Brain microvascular endothelial cell (primary cell): ENCODE measurements at regions not wholly inside any gene's neighbourhood (a gene's known extent, or its start where the extent isn't known, plus 50 kb on each side); places are given as distances from the start of the nearest gene placed in this dataset.

Experiments used
- DNase-seq: peaks from one replicate; pipeline ENCODE4 v3.0.0-alpha.2; 2020
- H3K27ac ChIP-seq: fragments of 250-450 bp; sonication (Bioruptor Pico); 2 replicates; pipeline ENCODE4 v1.5.1; 2020; ENCODE audit warnings: mild to moderate bottlenecking, moderate library complexity
- H3K27me3 ChIP-seq: fragments of 250-450 bp; sonication (Bioruptor Pico); replicated peaks from 2 replicates; pipeline ENCODE4 v1.5.1; 2020; ENCODE audit warnings: mild to moderate bottlenecking
- H3K36me3 ChIP-seq: fragments of 250-450 bp; sonication (Bioruptor Pico); replicated peaks from 2 replicates; pipeline ENCODE4 v1.5.1; 2020; ENCODE audit warnings: mild to moderate bottlenecking
- H3K4me3 ChIP-seq: 2 replicates; pipeline ENCODE4 v1.5.1; 2011; ENCODE audit warnings: low read depth, mild to moderate bottlenecking, control low read depth, low read length, moderate library complexity
- in situ Hi-C: cut with HindIII; loops from 2 replicates; pipeline ENCODE4 v1.10.0; 2017; ENCODE audit warnings: low sequenced_read_pairs, low pct_ligation_motif_present
- TF ChIP-seq, protein P1 (sequence below): IDR thresholded peaks from 2 replicates; pipeline ENCODE4 v1.5.1; 2011; ENCODE audit warnings: low read depth, mild to moderate bottlenecking, moderate library complexity, low read length, control low read depth, inconsistent platforms; ENCODE audit errors: missing control alignments

DNA sequence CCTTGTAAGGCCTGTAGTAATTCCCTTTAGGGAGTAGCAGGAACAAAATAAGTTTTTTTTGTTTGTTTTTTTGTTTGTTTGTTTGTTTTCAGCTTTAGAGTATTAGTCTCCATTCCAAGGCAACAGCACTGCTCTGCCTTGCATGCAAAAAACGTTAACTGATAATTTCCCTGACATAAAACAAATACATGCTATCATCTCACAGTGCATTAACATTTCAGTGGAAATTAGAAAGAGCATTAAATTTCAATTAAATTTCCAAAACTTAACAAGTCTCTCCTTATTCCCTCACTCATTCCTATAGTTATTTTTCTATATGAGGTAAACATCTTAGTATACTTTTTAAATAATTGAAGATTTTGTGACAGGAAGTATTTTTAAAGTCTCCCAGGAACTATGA lies 378.4 kb upstream of the PCDH7 start:
- DNase-seq: no peak
- Histone ChIP-seq H3K4me3 (no peak overlapping the region), H3K27ac (no peak overlapping the region), H3K36me3 (no peaks in the 10 kb centered on the region), H3K27me3 (no peaks in the 10 kb centered on the region)
- TF ChIP-seq, protein P1, sequence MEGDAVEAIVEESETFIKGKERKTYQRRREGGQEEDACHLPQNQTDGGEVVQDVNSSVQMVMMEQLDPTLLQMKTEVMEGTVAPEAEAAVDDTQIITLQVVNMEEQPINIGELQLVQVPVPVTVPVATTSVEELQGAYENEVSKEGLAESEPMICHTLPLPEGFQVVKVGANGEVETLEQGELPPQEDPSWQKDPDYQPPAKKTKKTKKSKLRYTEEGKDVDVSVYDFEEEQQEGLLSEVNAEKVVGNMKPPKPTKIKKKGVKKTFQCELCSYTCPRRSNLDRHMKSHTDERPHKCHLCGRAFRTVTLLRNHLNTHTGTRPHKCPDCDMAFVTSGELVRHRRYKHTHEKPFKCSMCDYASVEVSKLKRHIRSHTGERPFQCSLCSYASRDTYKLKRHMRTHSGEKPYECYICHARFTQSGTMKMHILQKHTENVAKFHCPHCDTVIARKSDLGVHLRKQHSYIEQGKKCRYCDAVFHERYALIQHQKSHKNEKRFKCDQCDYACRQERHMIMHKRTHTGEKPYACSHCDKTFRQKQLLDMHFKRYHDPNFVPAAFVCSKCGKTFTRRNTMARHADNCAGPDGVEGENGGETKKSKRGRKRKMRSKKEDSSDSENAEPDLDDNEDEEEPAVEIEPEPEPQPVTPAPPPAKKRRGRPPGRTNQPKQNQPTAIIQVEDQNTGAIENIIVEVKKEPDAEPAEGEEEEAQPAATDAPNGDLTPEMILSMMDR: no peak
- in situ Hi-C loops: no loop called here

DNA sequence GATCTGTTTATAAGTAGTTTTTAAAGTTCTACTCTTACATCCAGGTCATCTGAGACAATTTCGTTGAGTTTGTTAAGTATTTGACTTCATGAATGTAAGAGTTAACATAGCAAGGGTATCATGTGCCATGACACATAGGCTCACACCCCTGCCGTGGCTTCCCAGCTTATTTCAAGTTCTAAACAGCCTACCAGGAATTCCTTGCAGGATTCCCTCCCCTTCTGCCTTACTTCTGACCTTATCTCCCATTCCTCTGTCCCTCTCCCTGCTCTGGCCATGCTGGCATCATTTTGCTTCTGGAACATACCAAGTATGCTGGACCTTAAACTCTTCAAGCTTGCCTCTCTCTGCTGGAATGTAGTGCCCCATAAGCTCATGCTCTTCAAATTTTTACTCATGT lies 369.9 kb upstream of the PCDH7 start:
- Histone ChIP-seq H3K27me3 (no peaks in the 10 kb centered on the region), H3K36me3 (no peaks in the 10 kb centered on the region), H3K27ac (no peak overlapping the region), H3K4me3 (no peak overlapping the region)
- in situ Hi-C loops: no loop called here
- no peak for DNase-seq
- TF ChIP-seq, protein P1: no peak

DNA sequence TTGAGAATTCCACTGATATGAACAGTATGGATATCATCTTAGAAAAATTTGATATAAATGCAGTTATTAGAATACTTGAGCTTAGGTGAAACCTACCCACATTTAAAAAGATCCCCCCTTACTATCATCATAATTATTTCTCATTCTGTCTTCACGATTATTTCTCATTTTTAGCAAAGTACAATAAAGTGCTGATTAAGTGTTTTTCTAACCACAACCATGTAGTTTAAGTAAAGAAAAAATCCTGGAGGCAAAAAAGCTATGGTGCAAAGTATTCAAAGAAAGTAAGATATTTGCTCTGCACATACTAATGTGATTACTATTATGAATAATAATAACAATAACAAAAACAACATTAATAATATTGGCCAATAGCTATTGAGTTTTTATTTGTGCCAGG lies 365.6 kb upstream of the PCDH7 start:
- in situ Hi-C loops: no loop called here
- no peak overlapping the region for H3K4me3 ChIP-seq
- TF ChIP-seq, protein P1: no peak
- no peaks in the 10 kb centered on the region for H3K36me3 ChIP-seq
- DNase-seq: no peak
- no peak overlapping the region for H3K27ac ChIP-seq
- no peaks in the 10 kb centered on the region for H3K27me3 ChIP-seq

DNA sequence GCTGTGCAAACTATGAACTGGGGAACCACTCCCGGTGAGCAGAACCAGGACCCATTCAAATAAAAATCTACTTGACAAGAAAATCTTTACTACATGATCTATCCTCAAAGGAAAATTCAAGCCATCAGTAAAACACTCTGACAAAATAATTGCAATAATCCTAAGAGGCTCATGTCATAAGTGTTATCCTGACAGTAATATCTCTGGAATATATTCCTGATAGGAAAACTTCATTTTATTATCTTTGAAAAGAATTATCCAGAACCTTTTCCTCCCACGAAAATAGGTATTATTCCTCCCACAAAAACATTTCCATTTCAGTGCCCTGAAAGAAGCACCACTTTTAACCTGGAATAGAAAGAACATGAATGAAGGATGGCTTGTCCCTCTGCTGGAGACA lies 357.7 kb upstream of the PCDH7 start:
- Histone ChIP-seq H3K27me3 (no peaks in the 10 kb centered on the region), H3K27ac (no peak overlapping the region), H3K36me3 (no peaks in the 10 kb centered on the region), H3K4me3 (no peak overlapping the region)
- in situ Hi-C loops: no loop called here
- TF ChIP-seq, protein P1: no peak
- DNase-seq: no peak

DNA sequence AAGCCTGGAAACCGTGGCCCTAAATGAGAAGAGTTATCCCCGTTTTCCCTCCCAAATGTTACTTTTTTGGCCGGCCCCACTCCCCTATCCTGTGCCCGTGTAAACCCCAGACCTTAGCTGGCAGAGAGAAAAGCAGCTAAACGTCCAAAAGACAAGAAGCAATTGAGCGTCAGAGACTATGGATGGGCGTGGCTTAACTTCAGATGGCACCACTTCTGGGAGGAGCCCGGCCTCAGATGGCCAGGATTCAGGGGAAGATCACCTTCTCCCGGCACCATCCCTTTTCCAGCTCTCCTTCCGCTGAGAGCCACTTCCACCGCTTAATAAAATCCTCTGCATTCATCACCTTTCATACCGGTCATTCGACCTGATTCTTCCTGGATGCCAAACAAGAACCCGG lies 350.1 kb upstream of the PCDH7 start:
- Histone ChIP-seq H3K27ac (no peak overlapping the region), H3K27me3 (no peaks in the 10 kb centered on the region), H3K4me3 (no peak overlapping the region), H3K36me3 (no peaks in the 10 kb centered on the region)
- TF ChIP-seq, protein P1: no peak
- in situ Hi-C loops: no loop called here
- no peak for DNase-seq

DNA sequence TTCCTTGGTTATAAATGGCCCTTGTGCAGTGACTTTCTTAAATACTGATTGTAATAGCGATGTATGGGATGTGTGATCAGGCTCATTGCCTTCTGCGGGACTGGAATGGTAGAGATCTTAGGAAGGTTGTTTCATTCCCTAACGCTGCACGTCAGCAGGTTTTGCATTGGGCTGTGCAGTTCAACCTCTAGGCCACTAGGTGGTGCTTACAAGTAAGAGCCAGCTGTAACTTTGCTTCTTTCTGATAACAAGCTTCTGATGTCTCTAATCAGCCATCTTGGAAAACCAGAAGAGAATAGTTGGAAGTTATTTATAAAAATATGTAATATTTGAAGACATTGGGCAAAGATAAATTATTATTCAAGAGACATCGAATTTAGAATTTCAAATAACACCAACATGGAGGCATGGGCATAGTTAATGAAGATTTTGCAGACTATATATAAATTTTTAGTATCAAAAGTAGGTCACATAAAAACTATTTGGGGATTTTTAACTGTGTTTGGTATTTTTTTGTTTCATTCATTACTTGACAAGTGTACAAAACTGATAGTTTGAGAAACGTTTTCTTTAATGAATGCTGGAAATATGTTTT lies 339.7 kb upstream of the PCDH7 start:
- Histone ChIP-seq H3K36me3 (no peaks in the 10 kb centered on the region), H3K27ac (no peak overlapping the region), H3K4me3 (no peak overlapping the region), H3K27me3 (no peaks in the 10 kb centered on the region)
- in situ Hi-C loops: no loop called here
- TF ChIP-seq, protein P1: peak; percentile 93
- DNase-seq: peak; percentile 51
